Fibroblast of gingiva (primary cell): ENCODE measurements at regions not wholly inside any gene's neighbourhood (a gene's known extent, or its start where the extent isn't known, plus 50 kb on each side); places are given as distances from the start of the nearest gene placed in this dataset.
A peak's percentile ranks its signal among the peaks of the same experiment; 100 is the strongest.

Source experiments
- DNase-seq: peaks from one replicate; pipeline ENCODE4 v3.0.0-alpha.2; 2011; ENCODE audit warnings: low read depth

GRCh38 chr3:15952543-15953175 is 154.9 kb upstream of the ANKRD28 start:
- no peak for DNase-seq

DNA sequence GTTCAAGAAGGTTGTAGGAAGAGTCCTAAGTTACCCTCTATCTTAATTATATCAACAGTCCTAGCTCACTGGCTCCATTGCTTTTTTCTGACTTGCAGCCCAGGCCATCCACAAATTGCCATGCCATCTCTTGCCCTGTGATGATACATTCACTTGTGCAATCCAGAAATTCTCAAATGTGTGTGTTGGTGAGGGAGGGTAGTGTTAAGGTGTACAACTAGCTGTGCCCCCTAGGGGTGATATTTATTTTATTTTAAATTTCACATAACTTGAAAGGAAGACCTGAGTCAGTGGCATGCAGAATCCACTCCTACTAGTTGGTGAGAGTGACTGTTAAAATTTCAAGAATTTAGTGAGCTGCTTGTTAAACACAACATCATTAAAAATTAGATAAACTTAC is 156.1 kb upstream of the ANKRD28 start:
- DNase-seq: no peak

GRCh38 chr3:15955968-15956367 is 158.2 kb upstream of the ANKRD28 start:
- DNase-seq: no peak

DNA sequence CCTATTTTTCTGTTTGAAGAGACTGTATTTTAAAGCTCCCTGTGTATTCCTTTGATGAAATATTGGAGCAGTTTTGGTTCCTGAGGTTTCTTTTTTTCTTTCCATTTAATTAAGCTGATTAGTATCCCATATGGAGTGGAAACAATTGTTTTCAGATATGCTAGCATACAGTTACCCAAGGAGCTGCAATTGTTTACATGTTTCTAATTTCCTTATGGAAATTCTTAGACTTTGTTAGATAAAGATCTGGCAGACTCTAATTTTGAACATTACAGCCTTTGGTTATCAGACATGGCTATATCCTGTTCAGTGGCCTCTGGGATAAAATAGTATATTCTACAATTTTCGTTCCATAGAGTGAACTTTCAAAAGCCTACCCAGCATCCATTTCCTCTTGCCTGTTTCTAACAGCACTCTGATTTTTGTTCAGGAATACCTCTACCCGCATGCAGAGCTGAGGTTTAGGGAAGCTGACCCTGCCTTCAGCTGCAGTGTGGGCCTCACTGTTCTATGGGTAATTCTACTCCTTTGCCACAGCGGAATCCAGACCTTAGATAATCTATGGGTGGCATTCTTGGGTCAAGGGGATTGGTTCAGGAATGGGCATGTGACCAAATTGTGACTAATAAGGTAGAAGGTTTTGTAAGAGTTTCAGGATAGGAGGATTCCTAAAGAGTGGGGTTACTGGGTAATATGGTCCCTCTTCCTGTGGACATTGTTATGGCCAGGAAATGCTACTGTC is 161.1 kb upstream of the ANKRD28 start:
- no peak for DNase-seq

DNA sequence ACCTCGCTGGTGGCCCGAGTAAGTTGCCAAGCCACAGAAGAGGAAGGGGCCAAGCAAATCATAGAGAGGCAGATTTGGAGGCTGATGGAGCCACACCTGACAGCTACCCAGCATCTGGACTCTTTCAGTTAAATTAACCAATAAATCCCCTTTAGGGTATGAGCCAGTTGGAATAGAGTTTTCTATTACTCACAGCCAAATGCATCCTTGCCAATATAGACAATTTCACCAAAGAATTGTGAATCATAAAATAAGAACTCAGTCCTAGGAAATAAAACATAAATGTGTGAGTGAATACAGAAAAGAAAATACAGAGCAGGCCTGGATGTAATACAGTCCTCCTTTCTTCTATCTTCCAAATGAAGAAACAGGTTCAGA is 161.6 kb upstream of the ANKRD28 start:
- no peak for DNase-seq

DNA sequence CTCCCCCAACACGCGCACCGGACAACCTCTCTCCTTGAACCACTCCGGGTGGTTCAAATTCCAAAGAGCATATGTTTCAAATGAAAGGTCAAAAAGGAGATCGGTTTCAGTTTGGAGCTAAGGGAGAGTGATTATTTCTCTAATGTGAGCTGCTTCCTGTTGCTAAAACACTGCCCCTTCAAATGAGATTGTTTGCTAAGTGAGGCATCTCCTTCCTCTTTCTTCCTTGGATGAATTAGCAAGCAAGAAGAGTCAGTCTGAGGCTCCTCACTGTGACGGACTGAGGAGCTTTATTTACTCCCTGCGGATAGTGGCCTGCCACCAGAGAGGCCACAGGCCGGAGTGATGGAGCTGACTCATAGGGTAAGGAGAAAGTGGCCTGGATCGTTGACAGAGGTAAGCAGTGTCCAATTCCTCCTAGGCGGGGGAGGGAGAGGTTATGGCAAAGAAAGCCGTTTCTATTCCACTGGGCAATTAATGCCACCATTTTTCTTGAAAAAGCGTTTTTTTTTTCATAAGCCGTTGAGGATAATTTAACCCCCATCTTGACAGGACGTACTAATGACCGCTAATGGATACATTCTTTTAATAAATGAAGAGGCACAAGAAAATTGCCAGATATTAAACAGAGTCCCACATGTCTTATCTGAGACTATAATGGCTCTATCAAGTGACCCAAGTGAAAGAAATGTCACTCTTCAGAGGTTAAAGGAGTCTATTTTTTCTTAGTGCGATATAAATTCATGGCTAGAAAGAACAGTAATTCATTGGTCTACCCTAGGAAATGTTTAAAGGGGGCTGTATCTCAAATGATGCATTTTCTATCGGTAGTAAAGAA is 167.0 kb upstream of the ANKRD28 start:
- peak; percentile 85 for DNase-seq

DNA sequence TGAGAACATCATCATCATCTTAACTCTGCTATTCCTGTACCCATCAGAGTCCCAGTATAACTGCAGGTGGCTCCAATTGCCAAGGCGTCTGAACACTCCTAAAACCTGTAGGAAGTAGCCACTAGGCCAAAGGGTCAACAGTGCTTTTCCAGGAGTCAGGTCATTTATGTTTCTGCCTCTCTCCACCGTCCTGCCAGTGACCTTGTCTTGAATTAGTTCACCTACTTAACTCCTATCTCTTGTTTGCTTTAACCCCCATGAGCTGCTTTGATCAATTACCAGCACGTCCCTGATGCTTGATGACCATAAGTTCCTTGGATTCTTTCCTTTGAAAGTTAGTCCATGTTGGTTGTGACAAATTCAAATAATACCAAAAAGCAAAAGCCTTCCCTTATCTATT is 169.8 kb upstream of the ANKRD28 start:
- DNase-seq: no peak

GRCh38 chr3:15969874-15970640 is 172.3 kb upstream of the ANKRD28 start:
- no peak for DNase-seq

DNA sequence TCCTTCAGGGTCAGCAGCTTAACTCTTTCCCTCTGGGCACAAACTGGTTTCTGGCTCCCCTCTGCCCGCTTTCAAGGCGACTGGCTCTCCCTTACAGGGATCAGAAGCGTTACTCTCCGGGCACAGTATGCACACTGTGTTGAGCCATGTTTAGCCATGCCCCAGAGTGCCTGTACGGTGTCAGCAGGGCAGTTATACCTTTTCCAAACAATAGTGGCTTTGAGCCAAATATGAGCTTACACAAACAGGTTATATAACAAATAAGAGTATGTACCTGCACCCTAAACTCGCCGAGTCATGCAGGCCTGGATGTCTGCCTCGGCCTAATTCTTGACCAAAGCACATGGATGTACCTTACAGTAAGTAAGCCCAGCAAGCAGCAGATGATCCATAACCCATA is 175.6 kb upstream of the ANKRD28 start:
- DNase-seq: no peak

DNA sequence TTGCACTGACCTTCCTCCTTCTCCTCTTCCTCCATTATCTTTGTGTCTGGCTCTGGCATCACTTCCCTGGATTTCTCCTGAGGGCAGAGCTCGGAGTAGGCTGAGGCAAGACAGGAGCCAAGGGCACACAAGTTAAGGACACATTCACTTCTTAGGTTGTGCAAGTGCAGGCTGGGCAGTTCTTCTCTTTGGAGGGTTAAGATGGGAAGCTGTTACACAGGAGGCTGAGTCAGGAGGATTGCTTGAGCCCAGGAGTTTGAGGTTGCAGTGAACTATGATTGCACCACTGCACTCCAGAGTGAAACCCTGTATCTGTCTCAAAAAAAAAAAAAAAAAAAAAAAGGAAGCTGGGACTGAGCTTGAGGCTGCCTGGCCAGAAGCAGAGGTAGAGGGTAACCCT is 176.2 kb upstream of the ANKRD28 start:
- no peak for DNase-seq

- DNase-seq: no peak
Observed at GRCh38 chr3:15974647-15975046, 176.9 kb upstream of the ANKRD28 start.

DNA sequence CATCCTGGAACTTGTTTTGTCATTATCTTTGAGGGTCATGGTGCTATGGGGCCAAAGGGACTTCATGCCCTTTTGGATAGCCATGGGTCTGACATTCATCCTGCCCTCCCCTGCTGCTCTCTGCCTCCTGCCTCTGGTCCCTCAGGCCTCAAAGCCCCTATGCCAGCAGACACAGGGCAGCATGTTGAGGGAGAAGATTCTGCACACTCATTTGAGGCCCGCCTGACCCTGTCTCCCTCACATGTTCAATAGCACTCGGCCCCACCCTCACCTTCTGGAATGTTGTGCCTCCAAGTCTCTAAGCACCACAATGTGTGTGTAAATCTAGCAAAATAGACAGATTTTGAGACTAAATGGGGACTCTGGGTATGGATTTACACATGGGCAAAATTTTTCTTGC is 178.7 kb upstream of the ANKRD28 start:
- no peak for DNase-seq

DNA sequence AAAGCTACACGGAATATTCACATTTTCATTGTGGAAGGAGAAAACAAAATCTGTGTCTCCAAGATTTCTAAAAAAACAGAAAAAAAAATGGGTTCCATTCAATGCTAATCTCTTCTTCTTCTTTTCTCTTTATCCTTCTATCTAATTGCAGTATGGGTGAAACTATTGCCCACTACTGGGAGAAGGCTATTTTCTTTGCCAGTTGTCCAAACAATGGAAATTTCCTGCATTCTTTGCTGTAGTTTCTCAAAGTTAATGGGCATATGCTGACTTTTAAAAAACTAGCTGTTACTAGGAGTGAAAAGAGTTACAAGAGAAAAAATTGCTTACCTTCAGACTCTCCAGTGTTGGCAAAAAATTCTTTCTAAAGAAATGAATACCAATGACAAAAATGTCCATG is 179.3 kb upstream of the ANKRD28 start:
- DNase-seq: no peak

GRCh38 chr3:15977598-15978232 is 179.9 kb upstream of the ANKRD28 start:
- DNase-seq: no peak

- no peak for DNase-seq
Observed at GRCh38 chr3:15978801-15979200, 181.0 kb upstream of the ANKRD28 start.

DNA sequence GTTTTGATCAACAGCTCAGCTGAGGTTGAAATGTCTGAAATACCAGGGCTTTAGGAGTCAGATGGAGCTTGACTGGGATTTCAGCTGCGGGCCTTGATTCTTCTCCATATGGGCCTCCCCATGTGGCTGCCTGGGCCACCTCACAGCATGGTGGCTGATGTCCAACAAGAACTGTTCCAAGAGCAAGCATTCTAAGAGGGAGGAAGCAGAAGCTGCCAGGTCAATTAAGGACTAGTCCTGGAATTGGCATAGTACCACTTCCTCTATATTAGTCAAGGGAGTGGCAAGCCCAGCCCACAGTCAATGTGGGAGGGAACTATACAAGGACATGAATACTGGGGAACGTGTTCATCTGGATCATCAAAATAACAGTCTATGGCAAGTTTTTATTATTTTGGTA is 181.7 kb upstream of the ANKRD28 start:
- DNase-seq: peak; percentile 64

- DNase-seq: no peak
Observed at GRCh38 chr3:15979900-15980299, 182.1 kb upstream of the ANKRD28 start.

DNA sequence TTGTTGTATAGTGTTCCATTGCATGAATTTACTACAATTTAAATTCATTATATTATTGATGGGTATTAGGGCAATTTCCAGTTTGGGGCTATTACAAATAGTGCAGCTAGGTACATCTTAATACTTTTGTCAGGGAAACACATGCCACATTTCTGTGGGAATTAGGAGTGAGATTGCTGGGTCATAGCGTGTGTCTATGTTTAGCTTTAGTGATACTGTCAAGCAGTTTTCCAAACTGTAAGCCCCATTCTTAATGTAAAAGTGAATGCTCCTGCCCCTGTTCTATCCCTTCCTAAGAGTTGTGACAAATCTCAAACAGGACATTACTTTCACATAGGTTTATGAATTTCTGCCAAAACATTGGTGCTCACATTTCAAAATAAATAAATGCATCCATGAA is 184.5 kb upstream of the ANKRD28 start:
- no peak for DNase-seq

DNA sequence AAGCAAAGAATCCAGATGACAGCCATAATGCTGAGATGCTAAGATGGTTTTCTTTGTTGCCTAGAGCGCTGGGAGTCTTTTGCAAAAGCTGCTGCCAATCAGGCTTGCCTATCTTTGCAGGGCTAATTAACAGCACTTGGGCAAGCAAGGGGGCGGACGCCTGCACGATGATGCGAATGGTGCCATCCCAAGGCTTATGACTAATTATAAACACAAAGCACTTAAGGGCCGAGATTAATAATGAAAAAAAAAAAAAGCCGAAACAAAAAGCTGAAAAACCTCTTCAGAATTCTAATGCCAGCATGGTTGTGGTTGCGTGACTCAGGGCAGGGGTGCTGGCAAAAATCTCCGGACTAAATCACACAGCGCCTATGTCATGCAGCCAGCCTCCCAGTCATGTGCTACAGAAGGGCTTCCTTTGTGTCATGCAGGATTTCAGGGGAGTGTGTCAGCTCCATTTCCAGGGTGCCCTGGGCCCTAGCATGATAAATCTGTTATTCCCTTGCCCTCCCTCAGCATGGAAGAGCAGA is 185.0 kb upstream of the ANKRD28 start:
- peak; percentile 96 for DNase-seq

- peak; percentile 95 for DNase-seq
Observed at GRCh38 chr3:15983232-15983631, 185.5 kb upstream of the ANKRD28 start.

- DNase-seq: no peak
Observed at GRCh38 chr3:15983693-15984092, 185.9 kb upstream of the ANKRD28 start.

DNA sequence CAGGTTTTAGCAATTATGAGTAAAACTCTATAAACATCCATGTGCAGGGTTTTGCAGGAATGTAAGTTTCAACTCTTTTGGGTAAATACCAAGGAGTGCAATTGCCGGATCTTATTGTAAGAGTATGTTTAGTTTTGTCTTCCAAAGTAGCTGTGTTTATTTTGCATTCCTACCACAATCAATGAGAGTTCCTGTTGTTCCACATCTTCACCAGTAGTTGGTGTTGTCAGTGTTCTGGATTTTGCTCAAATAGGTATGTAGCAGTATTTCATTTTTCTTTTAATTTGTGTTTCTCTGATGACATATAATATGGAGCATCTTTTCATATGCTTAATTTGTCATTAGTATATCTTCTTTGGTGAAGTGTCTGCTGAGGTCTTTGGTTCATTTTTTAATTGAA is 185.1 kb upstream of the GALNT15 start:
- peak; percentile 55 for DNase-seq
